Myocyte (in vitro differentiated cells): ENCODE measurements at regions not wholly inside any gene's neighbourhood (a gene's known extent, or its start where the extent isn't known, plus 50 kb on each side); places are given as distances from the start of the nearest gene placed in this dataset.
A peak's percentile ranks its signal among the peaks of the same experiment; 100 is the strongest.
"Not testable (repeated sequence)": the region's sequence is repeated elsewhere in the genome, so short reads cannot be mapped to it uniquely, and the experiment has no call there.

ENCODE experiments used
- DNase-seq: peaks from one replicate; pipeline ENCODE4 v3.0.0-alpha.2; 2012; ENCODE audit warnings: low read depth

GRCh38 chr2:6186332-6187151 is 494.4 kb downstream of the SOX11 start:
- peak; percentile 31 for DNase-seq

- no peak for DNase-seq
These were observed 504.3 kb downstream of the SOX11 start for GRCh38 chr2:6196449-6196848.

DNA sequence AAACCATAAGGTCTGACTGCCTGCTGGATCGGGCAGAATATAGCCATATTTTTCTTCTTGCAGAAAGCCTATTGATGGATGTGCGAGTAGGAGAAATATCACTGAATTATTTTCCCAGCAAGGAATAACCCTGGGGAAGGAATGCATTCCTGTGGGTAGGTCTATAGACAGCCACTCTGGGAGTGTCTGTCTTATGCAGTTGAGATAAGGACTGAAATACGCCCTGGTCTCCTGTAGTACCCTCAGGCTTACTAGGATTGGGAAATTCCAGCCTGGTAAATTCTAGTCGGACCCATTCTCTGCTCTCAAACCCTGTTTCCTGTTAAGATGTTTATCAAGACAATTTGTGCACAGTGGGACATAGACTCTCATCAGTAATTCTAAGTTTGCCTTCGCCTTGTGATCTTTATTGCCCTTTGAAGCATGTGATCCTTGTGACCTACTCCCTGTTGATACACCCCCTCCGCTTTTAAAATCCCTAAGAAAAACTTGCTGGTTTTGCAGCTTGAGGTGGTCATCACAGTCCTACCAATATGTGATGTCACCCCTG is 506.3 kb downstream of the SOX11 start:
- DNase-seq, result not testable (repeated sequence)

DNA sequence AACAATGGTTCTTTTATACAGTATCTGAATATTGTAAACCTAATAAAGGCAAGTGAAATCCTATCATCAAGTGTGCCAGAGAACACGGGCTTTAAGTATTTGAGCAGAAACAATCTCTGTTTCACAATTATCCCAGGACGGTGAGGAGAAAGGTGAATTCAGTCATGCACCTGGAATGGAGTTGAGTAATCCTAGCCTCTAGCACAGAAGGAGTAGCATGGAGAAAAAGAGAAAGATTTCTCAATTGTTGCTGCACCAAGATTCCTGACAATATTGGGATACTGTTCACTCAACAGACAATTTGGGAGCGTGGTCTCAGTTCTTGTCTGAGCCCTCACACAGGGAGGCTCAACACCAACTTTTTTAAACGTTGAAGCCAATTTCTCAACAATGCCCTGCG is 510.6 kb downstream of the SOX11 start:
- DNase-seq, result no peak

- DNase-seq, result no peak
These were observed 511.2 kb downstream of the SOX11 start for GRCh38 chr2:6203291-6203959.

- DNase-seq, result no peak
These were observed 514.7 kb downstream of the SOX11 start for GRCh38 chr2:6206882-6207281.

DNA sequence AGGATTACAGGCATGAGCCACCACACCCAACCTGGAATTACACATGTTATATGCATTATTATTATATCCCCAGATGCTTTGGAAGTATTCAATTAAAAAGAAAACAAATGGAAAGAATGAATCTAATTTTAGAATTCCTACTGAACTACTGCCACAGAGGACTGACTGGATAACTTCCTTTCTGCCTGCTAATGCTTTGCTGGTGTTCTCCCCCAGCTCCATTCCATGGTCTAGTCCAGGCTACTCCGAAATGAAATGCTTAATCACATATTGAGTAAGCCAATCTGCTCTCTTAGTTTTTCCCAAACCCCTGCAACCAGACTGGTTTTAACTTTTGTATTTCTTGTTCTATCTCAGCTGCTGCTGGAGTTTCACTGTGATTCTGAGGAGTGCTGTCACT is 519.1 kb downstream of the SOX11 start:
- no peak for DNase-seq

DNA sequence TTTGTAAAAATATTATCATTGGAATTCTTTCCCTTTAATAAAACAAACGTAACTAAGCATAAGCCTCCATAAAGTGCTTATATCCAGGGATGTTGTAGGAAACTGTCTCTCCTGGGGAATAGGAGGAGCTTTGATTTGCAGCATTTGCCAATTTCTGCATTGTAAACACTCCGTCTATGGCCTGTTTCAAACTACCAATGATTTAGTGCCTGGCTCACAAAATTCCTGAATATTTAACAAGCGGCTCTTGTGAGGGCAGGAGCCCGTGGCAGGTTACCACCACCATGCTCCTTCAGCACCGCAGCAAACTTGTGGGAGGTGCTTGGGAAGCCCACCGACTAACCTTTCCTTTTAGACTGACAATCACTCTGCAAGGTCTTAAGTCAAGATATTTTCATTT is 520.3 kb downstream of the SOX11 start:
- DNase-seq, result no peak

GRCh38 chr2:6213056-6213780 is 521.0 kb downstream of the SOX11 start:
- no peak for DNase-seq

- no peak for DNase-seq
These were observed 522.3 kb downstream of the SOX11 start for GRCh38 chr2:6214471-6214870.

DNA sequence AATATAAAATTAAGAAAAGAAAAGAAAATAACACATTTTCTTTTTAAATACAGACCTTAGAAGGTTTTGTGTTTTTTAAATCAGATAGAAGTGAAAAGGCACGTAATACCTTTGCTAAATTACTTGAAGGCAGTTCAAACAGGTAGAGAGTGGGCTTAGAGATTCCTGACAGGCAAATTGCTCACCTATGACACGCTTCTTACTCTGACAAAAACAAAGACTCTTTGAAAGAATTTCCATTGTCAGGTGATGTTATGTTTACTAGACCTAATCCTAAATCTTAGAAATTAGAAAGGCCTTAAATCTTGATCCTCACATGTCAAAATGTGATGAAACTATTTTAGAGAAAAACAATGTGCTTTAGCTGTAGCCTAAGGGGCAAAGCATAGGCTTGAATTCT is 522.9 kb downstream of the SOX11 start:
- DNase-seq, result no peak

DNA sequence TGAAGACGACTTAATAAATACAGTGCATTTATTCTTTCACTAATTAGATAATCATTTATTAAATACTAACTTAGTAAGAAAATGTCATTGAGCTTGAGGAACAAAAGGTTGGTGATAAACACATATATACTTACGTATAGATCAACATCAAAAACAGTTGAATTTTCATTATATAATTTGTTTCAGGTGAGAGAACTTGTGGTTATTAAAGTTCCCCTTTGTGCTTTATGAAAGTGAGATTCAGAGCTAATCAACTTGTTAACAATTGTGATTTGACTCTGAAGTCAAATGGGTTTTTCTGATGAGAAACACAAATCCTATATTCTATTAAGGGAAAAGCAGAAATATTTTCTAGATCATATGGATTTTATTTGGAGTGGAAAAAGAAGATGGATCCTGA is 524.0 kb downstream of the SOX11 start:
- DNase-seq, result no peak

- DNase-seq, result no peak
These were observed 526.7 kb downstream of the SOX11 start for GRCh38 chr2:6218926-6219325.

DNA sequence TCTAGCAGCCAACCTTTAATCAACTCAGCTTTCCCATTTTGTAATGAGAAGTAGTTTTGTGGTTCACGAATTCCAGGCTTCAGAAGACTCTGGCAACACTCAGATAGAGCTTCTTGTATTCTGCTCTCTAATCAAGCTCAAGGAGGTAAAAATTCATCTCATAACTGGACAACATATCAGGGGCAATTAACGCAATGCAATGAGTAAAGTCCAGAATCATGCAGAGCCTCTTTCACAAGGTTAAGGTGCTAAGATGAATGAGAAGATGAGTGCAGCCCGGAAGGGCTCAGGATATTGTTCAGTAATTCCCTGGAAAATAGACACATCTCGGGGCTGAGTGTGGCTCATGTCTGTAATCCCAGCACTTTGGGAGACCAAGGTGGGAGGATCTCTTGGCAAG is 527.7 kb downstream of the SOX11 start:
- DNase-seq, result no peak

DNA sequence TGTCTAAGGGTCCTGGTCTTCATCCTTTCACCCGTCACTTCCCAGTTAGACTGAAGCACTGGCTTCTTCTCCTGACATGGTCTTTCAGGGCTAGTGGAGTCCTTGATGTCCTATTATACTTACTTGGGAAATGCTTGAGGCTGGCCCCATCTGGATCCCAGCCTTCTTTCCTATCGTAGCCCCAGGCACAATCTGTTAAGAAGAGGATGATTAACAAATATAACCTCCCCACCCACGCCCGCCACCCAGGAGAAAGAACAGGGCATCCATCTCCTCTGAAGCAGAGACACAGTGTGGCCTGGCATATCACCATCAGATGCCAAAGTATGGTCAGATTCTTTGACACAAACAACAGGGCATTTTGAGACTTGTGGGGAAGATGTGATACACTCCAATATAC is 530.1 kb downstream of the SOX11 start:
- DNase-seq, result no peak

GRCh38 chr2:6224267-6224666 is 532.1 kb downstream of the SOX11 start:
- peak; percentile 1 for DNase-seq

GRCh38 chr2:6228251-6228650 is 536.1 kb downstream of the SOX11 start:
- DNase-seq, result no peak

GRCh38 chr2:6231166-6231565 is 539.0 kb downstream of the SOX11 start:
- no peak for DNase-seq

DNA sequence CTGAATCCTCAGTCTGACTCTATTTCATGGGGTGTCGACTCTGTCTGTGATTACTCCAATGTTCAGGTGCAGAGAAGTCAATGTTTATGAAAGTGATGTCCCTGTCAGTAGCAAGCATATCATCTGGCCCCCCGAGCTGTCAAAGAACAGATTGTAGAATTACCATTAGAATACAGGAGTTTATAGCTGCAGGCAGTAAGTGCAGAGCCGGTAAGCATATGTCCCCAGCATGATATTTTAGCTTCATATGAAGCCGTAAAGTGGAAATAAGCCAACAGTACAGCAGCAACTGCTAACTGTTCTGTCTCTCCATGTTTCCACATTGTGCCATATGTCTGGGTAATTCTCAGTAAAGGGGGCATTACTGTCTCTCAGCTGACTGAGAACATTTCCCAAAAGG is 541.8 kb downstream of the SOX11 start:
- no peak for DNase-seq

- no peak for DNase-seq
These were observed 542.5 kb downstream of the SOX11 start for GRCh38 chr2:6234702-6235101.

DNA sequence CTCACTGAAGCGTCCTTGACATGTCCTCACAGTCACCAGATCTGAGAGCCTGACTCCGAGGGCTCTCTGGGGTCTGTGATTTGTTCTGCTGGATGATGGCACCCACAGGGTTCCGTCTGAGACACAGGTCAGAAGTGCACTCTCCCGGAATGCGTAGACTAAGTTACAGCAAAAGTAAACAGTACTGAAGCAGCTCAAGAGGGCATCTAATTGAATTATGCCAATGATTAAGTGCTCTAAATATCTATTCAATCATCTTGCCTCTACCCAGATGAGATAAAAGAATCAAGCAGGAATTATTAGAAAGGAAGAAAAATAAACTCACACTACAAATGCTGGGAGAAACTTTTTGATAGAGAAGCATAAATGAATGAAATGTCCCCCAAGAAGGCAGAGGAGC is 544.1 kb downstream of the SOX11 start:
- DNase-seq, result no peak

DNA sequence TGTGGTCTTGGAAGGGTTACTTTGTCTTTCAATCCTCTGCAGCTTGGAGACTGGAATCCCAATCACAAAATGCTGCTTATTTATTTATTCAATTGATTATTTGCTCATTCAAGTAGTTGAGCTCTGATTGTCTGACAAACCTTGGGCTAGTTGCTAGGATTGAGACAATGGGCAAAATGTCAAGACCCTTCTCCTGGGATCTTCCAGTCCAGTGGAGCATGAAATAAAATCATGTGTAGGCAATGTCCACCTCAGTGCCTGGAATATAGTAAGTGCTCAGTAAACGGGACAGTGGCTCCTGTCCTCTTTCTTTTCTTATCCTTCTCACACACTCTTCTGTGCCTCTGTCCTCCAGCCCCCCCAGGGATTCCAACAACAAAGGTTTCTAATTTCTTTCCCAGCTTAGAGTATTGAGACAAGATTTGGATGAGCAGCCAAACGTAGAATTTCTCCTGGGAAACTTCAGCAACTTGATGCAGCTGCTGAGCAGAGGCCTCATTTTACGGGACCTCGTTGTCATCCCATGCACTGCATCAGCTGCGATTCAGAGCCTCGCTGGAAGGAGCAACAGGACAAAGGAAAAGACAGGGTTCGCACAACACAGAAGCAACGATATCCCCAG is 545.0 kb downstream of the SOX11 start:
- DNase-seq, result no peak
